H1 (cell line): ENCODE measurements at regions not wholly inside any gene's neighbourhood (a gene's known extent, or its start where the extent isn't known, plus 50 kb on each side); places are given as distances from the start of the nearest gene placed in this dataset.

Source experiments
- CTCF ChIA-PET: fragments of 300-600 bp; sonication (Branson Sonifier 250); formaldehyde crosslinking; loops from one replicate; lab custom pipeline; 2021; ENCODE audit not compliant: partially characterized antibody; lab: Charles Lee
- POLR2A ChIA-PET: fragments of 300-600 bp; sonication (Branson Sonifier 250); formaldehyde crosslinking; loops from one replicate; lab custom pipeline; 2021; ENCODE audit warnings: inconsistent platforms; ENCODE audit not compliant: partially characterized antibody; lab: Charles Lee
- DNase-seq, 2 experiments: peaks; one replicate each; pipeline versions ENCODE4 v3.0.0 to v3.0.0-alpha.2; 2010 to 2022; ENCODE audit warnings: low spot score in 2 of 2, low read depth in 1 of 2, mixed read lengths in 1 of 2
- FAIRE-seq: peaks from 2 replicates; lab custom pipeline; 2011; peaks lifted over from hg19 to GRCh38; lab: Jason Lieb, UNC
- H2AFZ ChIP-seq: 2 replicates; pipeline ENCODE4 v1.8.1; 2012; ENCODE audit warnings: low read length, inconsistent platforms
- H2AK5ac ChIP-seq: 2 replicates; pipeline ENCODE4 v1.6.1; 2013; ENCODE audit warnings: low read depth, low read length
- H2BK120ac ChIP-seq: replicated peaks from 2 replicates; pipeline ENCODE3; 2013; ENCODE audit warnings: low read depth, low read length, inconsistent platforms
- H2BK12ac ChIP-seq: 2 replicates; pipeline ENCODE4 v1.6.1; 2013; ENCODE audit warnings: low read depth, low read length
- H2BK15ac ChIP-seq: 2 replicates; pipeline ENCODE4 v1.6.1; 2013; ENCODE audit warnings: low read length
- H2BK20ac ChIP-seq: 2 replicates; pipeline ENCODE4 v1.6.1; 2013; ENCODE audit warnings: low read length
- H2BK5ac ChIP-seq: 2 replicates; pipeline ENCODE4 v1.6.1; 2013; ENCODE audit warnings: low read depth, low read length
- H3K14ac ChIP-seq: 2 replicates; pipeline ENCODE4 v1.6.1; 2013; ENCODE audit warnings: inconsistent platforms; ENCODE audit not compliant: insufficient read length
- H3K18ac ChIP-seq: 2 replicates; pipeline ENCODE4 v1.6.1; 2013; ENCODE audit warnings: low read length; ENCODE audit errors: extremely low read depth
- H3K23ac ChIP-seq: 2 replicates; pipeline ENCODE4 v1.6.1; 2013; ENCODE audit warnings: inconsistent platforms; ENCODE audit not compliant: insufficient read length
- H3K23me2 ChIP-seq: 2 replicates; pipeline ENCODE4 v1.6.1; 2013; ENCODE audit warnings: low read depth, low read length
- H3K27ac ChIP-seq: 2 replicates; pipeline ENCODE4 v1.6.1; 2011; ENCODE audit warnings: low read depth, low read length, inconsistent platforms
- H3K27me3 ChIP-seq, 4 experiments: replicated peaks in 1 of 4; 1 replicate in 1 of 4; 2 replicates in 3 of 4; pipeline versions ENCODE4 v1.6.1 to v1.8.1; 2011 to 2013; ENCODE audit warnings: low read length in 3 of 4, mild to moderate bottlenecking in 3 of 4, inconsistent platforms in 2 of 4, mixed read lengths in 2 of 4, moderate library complexity in 1 of 4; ENCODE audit not compliant: control insufficient read depth in 3 of 4, insufficient read depth in 3 of 4; ENCODE audit errors: extremely low read depth in 1 of 4
- H3K36me3 ChIP-seq, 4 experiments: 2 replicates each; pipeline versions ENCODE4 v1.6.1 to v1.8.1; 2011 to 2013; ENCODE audit warnings: mild to moderate bottlenecking in 4 of 4, low read length in 3 of 4, moderate library complexity in 2 of 4, control low read depth in 1 of 4, inconsistent platforms in 1 of 4; ENCODE audit not compliant: insufficient read depth in 4 of 4, control insufficient read depth in 2 of 4
- H3K4ac ChIP-seq: replicated peaks from 2 replicates; pipeline ENCODE3; 2013; ENCODE audit warnings: low read length, low read depth, mixed read lengths, inconsistent platforms; ENCODE audit not compliant: insufficient read length
- H3K4me1 ChIP-seq, 4 experiments: replicated peaks in 1 of 4; 1 replicate in 1 of 4; 2 replicates in 3 of 4; pipeline versions ENCODE4 v1.6.1 to v1.8.1; 2011 to 2013; ENCODE audit warnings: low read length in 3 of 4, inconsistent platforms in 2 of 4, mixed read lengths in 1 of 4; ENCODE audit not compliant: insufficient read depth in 4 of 4, control insufficient read depth in 3 of 4
- H3K4me2 ChIP-seq, 2 experiments: 2 replicates each; pipeline versions ENCODE4 v1.6.1 to v1.8.1; 2011 to 2013; ENCODE audit warnings: low read depth in 2 of 2, low read length in 2 of 2, control low read depth in 1 of 2, inconsistent platforms in 1 of 2, mild to moderate bottlenecking in 1 of 2; ENCODE audit not compliant: insufficient read depth in 1 of 2
- H3K4me3 ChIP-seq, 4 experiments: fragments of 200-600, 300-600 bp in 1 of 4; sonication (generic), shearing (Covaris generic), sonication (Bioruptor Twin) in 1 of 4; 2 replicates each; pipeline versions ENCODE4 v1.5.1 to v1.8.1; 2011 to 2016; ENCODE audit warnings: low read length in 4 of 4, low read depth in 3 of 4, control low read depth in 2 of 4, inconsistent platforms in 2 of 4, mild to moderate bottlenecking in 2 of 4, mixed read lengths in 1 of 4, moderate library complexity in 1 of 4; ENCODE audit not compliant: insufficient read depth in 2 of 4; ENCODE audit errors: extremely low read depth in 1 of 4
- H3K56ac ChIP-seq: replicated peaks from 2 replicates; pipeline ENCODE3; 2013; ENCODE audit warnings: low read depth, mild to moderate bottlenecking, mixed read lengths, low read length, inconsistent platforms; ENCODE audit not compliant: insufficient read length
- H3K79me1 ChIP-seq: 2 replicates; pipeline ENCODE4 v1.6.1; 2013; ENCODE audit warnings: low read depth, low read length, control low read depth
- H3K79me2 ChIP-seq, 2 experiments: 2 replicates each; pipeline versions ENCODE4 v1.6.1 to v1.8.1; 2012 to 2013; ENCODE audit warnings: low read length in 2 of 2, mild to moderate bottlenecking in 2 of 2, inconsistent platforms in 1 of 2; ENCODE audit not compliant: insufficient read depth in 2 of 2, control insufficient read depth in 1 of 2
- H3K9ac ChIP-seq, 4 experiments: replicated peaks in 1 of 4; 1 replicate in 1 of 4; 2 replicates in 3 of 4; pipeline versions ENCODE4 v1.6.1 to v1.8.1; 2011 to 2013; ENCODE audit warnings: low read depth in 3 of 4, low read length in 3 of 4, control low read depth in 2 of 4, mild to moderate bottlenecking in 2 of 4, moderate library complexity in 2 of 4, inconsistent platforms in 1 of 4; ENCODE audit errors: extremely low read depth in 1 of 4
- H3K9me3 ChIP-seq, 2 experiments: 2 replicates each; pipeline versions ENCODE4 v1.6.1 to v1.8.1; 2012 to 2013; ENCODE audit warnings: mild to moderate bottlenecking in 2 of 2, moderate library complexity in 2 of 2, control low read depth in 1 of 2, inconsistent platforms in 1 of 2, low read depth in 1 of 2, low read length in 1 of 2, mixed read lengths in 1 of 2; ENCODE audit not compliant: insufficient read depth in 2 of 2
- H4K20me1 ChIP-seq, 2 experiments: replicated peaks in 1 of 2; 2 replicates each; pipeline versions ENCODE3 to v1.8.1; 2011 to 2013; ENCODE audit warnings: inconsistent platforms in 2 of 2, low read length in 2 of 2, mild to moderate bottlenecking in 1 of 2; ENCODE audit not compliant: insufficient read depth in 2 of 2, control insufficient read depth in 1 of 2
- H4K5ac ChIP-seq: 2 replicates; pipeline ENCODE4 v1.6.1; 2013; ENCODE audit warnings: low read length, low read depth, mixed read lengths, inconsistent platforms; ENCODE audit not compliant: insufficient read length
- H4K8ac ChIP-seq: 2 replicates; pipeline ENCODE4 v1.8.0; 2013; ENCODE audit warnings: mild to moderate bottlenecking, moderate library complexity, low read length, inconsistent platforms; ENCODE audit not compliant: insufficient read depth; ENCODE audit errors: extremely low read depth
- H4K91ac ChIP-seq: replicated peaks from 2 replicates; pipeline ENCODE3; 2013; ENCODE audit warnings: low read length, mixed read lengths, inconsistent platforms; ENCODE audit not compliant: insufficient read length
- ASH2L ChIP-seq: fragments of 200-600, 300-600 bp; sonication (generic); IDR thresholded peaks from one replicate; pipeline ENCODE4 v1.7.1; 2017; ENCODE audit warnings: low read length
- ATF3 ChIP-seq: IDR thresholded peaks from 2 replicates; pipeline ENCODE4 v1.6.1; 2011; ENCODE audit warnings: low read depth, mild to moderate bottlenecking, low read length; ENCODE audit not compliant: insufficient read depth
- EP300 ChIP-seq, 2 experiments: IDR thresholded peaks; 1 replicate in 1 of 2; 2 replicates in 1 of 2; pipeline ENCODE4 v1.6.1; 2011 to 2012; ENCODE audit warnings: low read depth in 2 of 2, low read length in 2 of 2, mild to moderate bottlenecking in 2 of 2, borderline replicate concordance in 1 of 2, inconsistent platforms in 1 of 2, moderate library complexity in 1 of 2
- FOSL1 ChIP-seq: IDR thresholded peaks from 2 replicates; pipeline ENCODE4 v1.6.1; 2011; ENCODE audit warnings: mild to moderate bottlenecking, low read depth, low read length, moderate library complexity; ENCODE audit not compliant: insufficient read depth
- GTF2F1 ChIP-seq: IDR thresholded peaks from 2 replicates; pipeline ENCODE4 v1.6.1; 2012; ENCODE audit warnings: low read depth, low read length, improper control_type of control experiment, borderline replicate concordance
- HDAC6 ChIP-seq: IDR thresholded peaks from one replicate; pipeline ENCODE4 v1.7.1; 2012; ENCODE audit warnings: low read depth, mild to moderate bottlenecking, inconsistent platforms, low read length, moderate library complexity
- MAFK ChIP-seq: IDR thresholded peaks from 2 replicates; pipeline ENCODE4 v1.6.1; 2012; ENCODE audit warnings: low read depth, mild to moderate bottlenecking, improper control_type of control experiment, low read length
- RAD21 ChIP-seq, 2 experiments: IDR thresholded peaks in 1 of 2; conservative IDR thresholded peaks in 1 of 2; 2 replicates each; pipeline ENCODE4 v1.6.1; 2011; ENCODE audit warnings: low read depth in 2 of 2, low read length in 2 of 2, improper control_type of control experiment in 1 of 2, inconsistent platforms in 1 of 2, mild to moderate bottlenecking in 1 of 2, moderate library complexity in 1 of 2
- SP1 ChIP-seq: IDR thresholded peaks from 2 replicates; pipeline ENCODE4 v1.6.1; 2011; ENCODE audit warnings: low read depth, low read length
- SP4 ChIP-seq: IDR thresholded peaks from 2 replicates; pipeline ENCODE4 v1.6.1; 2012; ENCODE audit warnings: low read length, inconsistent platforms
- SRF ChIP-seq: IDR thresholded peaks from 2 replicates; pipeline ENCODE4 v1.6.1; 2011; ENCODE audit warnings: mild to moderate bottlenecking, low read depth, low read length, moderate library complexity
- ZNF274 ChIP-seq: IDR thresholded peaks from 2 replicates; pipeline ENCODE4 v1.7.0; 2012; ENCODE audit warnings: low read length, borderline replicate concordance; ENCODE audit errors: extremely low read depth
- WGBS, 2 experiments: shearing (Covaris generic) in 1 of 2; methylation state at CpG; one replicate each; pipeline versions ENCODE4 v1.1.6 to v1.1.7; 2013 to 2015; ENCODE audit warnings: low lambda C conversion rate in 2 of 2, mixed read lengths in 2 of 2, inconsistent platforms in 1 of 2, low coverage in 1 of 2, missing lambda C conversion rate in 1 of 2; ENCODE audit not compliant: insufficient replicate concordance in 2 of 2, insufficient coverage in 1 of 2, insufficient read length in 1 of 2; ENCODE audit errors: extremely low coverage in 1 of 2, missing lambda C conversion rate in 1 of 2; 5-methylcytosine and 5-hydroxymethylcytosine counted together

GRCh38 chr21:35411434-35411833, 362.3 kb upstream of the RUNX1 start:
- Histone ChIP-seq H3K27ac (no peak overlapping the region), H2BK15ac (no peak overlapping the region), H3K4me1 (peaks cover 0 to 7% (median 3%) of the 10 kb centered on the region in 4 experiments; a peak in 4 of 7 replicates), H2BK120ac (no peak overlapping the region), H2AFZ (no peak overlapping the region), H3K56ac (no peak overlapping the region), H3K27me3 (no peaks in the 10 kb centered on the region), H4K5ac (no peak overlapping the region), H3K4ac (no peak overlapping the region), H2BK5ac (no peak overlapping the region), H3K9me3 (no peaks in the 10 kb centered on the region), H4K8ac (no peak overlapping the region), H3K23ac (no peak overlapping the region), H4K91ac (no peak overlapping the region), H3K36me3 (no peaks in the 10 kb centered on the region), H3K4me3 (no peak overlapping the region), H2BK20ac (no peak overlapping the region), H2BK12ac (no peak overlapping the region), H3K18ac (no peak overlapping the region), H2AK5ac (no peak overlapping the region), H3K4me2 (no peak overlapping the region), H3K23me2 (no peaks in the 10 kb centered on the region; the same call in 1 of the 2 replicates), H3K14ac (no peak overlapping the region)
- FAIRE-seq (no peak), DNase-seq (no peak)
- WGBS, 2 experiments = 96% methylated on average over 11 of the region's 11 CpGs; no CpG with 5 or more reads in 1 of the 2 experiments
- POLR2A ChIA-PET = interaction anchor here (1.0 kb wide), 1 partner anchor 10 kb away, joined by 3 read pairs; no protein-coding TSS in a partner anchor
- TF ChIP-seq FOSL1 (no peak), ZNF274 (no peak), EP300 (IDR thresholded peaks at IDR 0.05; ENCODE audit: borderline replicate concordance in 1 of 2, low read depth in 2 of 2, low read length in 2 of 2) (no peak), RAD21 (IDR thresholded peaks at IDR 0.05 in 1 of 2, conservative IDR thresholded peaks at IDR 0.05 in 1 of 2; ENCODE audit: low read depth in 2 of 2, low read length in 2 of 2) (no peak), ATF3 (no peak), SP4 (no peak), SRF (no peak), HDAC6 (no peak), SP1 (no peak), MAFK (no peak), GTF2F1 (no peak), ASH2L (no peak)
- TF ChIP-seq, all 59 proteins: peak for 0
- Histone ChIP-seq H4K20me1 (no peaks in the 10 kb centered on the region), H3K79me1 (no peaks in the 10 kb centered on the region), H3K9ac (no peak overlapping the region), H3K79me2 (no peaks in the 10 kb centered on the region)
- CTCF ChIA-PET = interaction anchor here (0.6 to 1.5 kb wide), 3 partner anchors 10 to 529 kb away, joined by 3 to 4 read pairs (median 3); no protein-coding TSS in a partner anchor
